CD14-positive monocyte (primary cell): ENCODE measurements at regions not wholly inside any gene's neighbourhood (a gene's known extent, or its start where the extent isn't known, plus 50 kb on each side); places are given as distances from the start of the nearest gene placed in this dataset.

ENCODE experiments used
- DNase-seq, 3 donors: peaks; one replicate each; pipeline ENCODE4 v3.0.0-alpha.2; 2011 to 2022
- H2AFZ ChIP-seq: 2 replicates; pipeline ENCODE4 v1.6.0; 2012; ENCODE audit warnings: mild to moderate bottlenecking, low read depth, low read length, inconsistent platforms; ENCODE audit not compliant: insufficient read depth, poor library complexity, severe bottlenecking
- H3K27ac ChIP-seq, 2 donors: 1 replicate in 1 of 2; 2 replicates in 1 of 2; pipeline ENCODE4 v1.5.1; 2012 to 2013; ENCODE audit warnings: low read length in 2 of 2, control low read depth in 1 of 2, inconsistent platforms in 1 of 2, low read depth in 1 of 2, mild to moderate bottlenecking in 1 of 2
- H3K27me3 ChIP-seq, 2 donors: one replicate each; pipeline versions ENCODE4 v1.6.0 to v1.6.1; 2011 to 2013; ENCODE audit warnings: low read length in 2 of 2; ENCODE audit not compliant: control insufficient read depth in 2 of 2, insufficient read depth in 2 of 2
- H3K36me3 ChIP-seq, 2 donors: replicated peaks in 1 of 2; 1 replicate in 1 of 2; 2 replicates in 1 of 2; pipeline versions ENCODE4 v1.5.1 to v1.6.1; 2012 to 2013; ENCODE audit warnings: low read length in 2 of 2, control low read depth in 1 of 2, inconsistent platforms in 1 of 2, mild to moderate bottlenecking in 1 of 2; ENCODE audit not compliant: insufficient read depth in 2 of 2, control insufficient read depth in 1 of 2
- H3K4me1 ChIP-seq, 2 donors: 1 replicate in 1 of 2; 2 replicates in 1 of 2; pipeline versions ENCODE4 v1.5.1 to v1.6.1; 2012 to 2013; ENCODE audit warnings: low read length in 2 of 2, control low read depth in 1 of 2, inconsistent platforms in 1 of 2, mild to moderate bottlenecking in 1 of 2, moderate library complexity in 1 of 2; ENCODE audit not compliant: insufficient read depth in 2 of 2, control insufficient read depth in 1 of 2
- H3K4me2 ChIP-seq: replicated peaks from 2 replicates; pipeline ENCODE3; 2012; ENCODE audit warnings: low read length, moderate library complexity, mild to moderate bottlenecking; ENCODE audit not compliant: poor library complexity, severe bottlenecking; ENCODE audit errors: extremely low read depth
- H3K4me3 ChIP-seq, 3 experiments: fragments of 200-600 bp in 1 of 3; sonication (generic) in 1 of 3; replicated peaks in 1 of 3; 1 replicate in 2 of 3; 2 replicates in 1 of 3; pipeline ENCODE4 v1.5.1; 2011 to 2013; ENCODE audit warnings: low read length in 3 of 3, mild to moderate bottlenecking in 3 of 3, control low read depth in 2 of 3, low read depth in 2 of 3, inconsistent platforms in 1 of 3, moderate library complexity in 1 of 3
- H3K79me2 ChIP-seq: 2 replicates; pipeline ENCODE4 v1.6.0; 2012; ENCODE audit warnings: mild to moderate bottlenecking, control low read depth, inconsistent platforms, low read length, moderate library complexity; ENCODE audit not compliant: insufficient read depth
- H3K9ac ChIP-seq: 2 replicates; pipeline ENCODE4 v1.6.0; 2017; ENCODE audit warnings: low read length, mild to moderate bottlenecking; ENCODE audit not compliant: insufficient read depth, poor library complexity, severe bottlenecking
- H3K9me3 ChIP-seq, 2 donors: replicated peaks in 1 of 2; 1 replicate in 1 of 2; 2 replicates in 1 of 2; pipeline versions ENCODE4 v1.5.1 to v1.6.1; 2012 to 2013; ENCODE audit warnings: low read length in 2 of 2, control low read depth in 1 of 2; ENCODE audit not compliant: control insufficient read depth in 1 of 2, insufficient read depth in 1 of 2
- H4K20me1 ChIP-seq: 2 replicates; pipeline ENCODE4 v1.6.0; 2012; ENCODE audit warnings: mild to moderate bottlenecking, low read length, control low read depth, moderate library complexity; ENCODE audit not compliant: insufficient read depth
- H3K27ac Mint-ChIP-seq, 7 donors: one replicate each; pipeline ENCODE4 v1.8.0; 2020; ENCODE audit warnings: mild to moderate bottlenecking in 7 of 7, mixed read lengths in 7 of 7, moderate library complexity in 6 of 7, inconsistent platforms in 2 of 7
- H3K27me3 Mint-ChIP-seq, 3 donors: one replicate each; pipeline ENCODE4 v1.8.0; 2021 to 2022; ENCODE audit warnings: low read depth in 3 of 3, mild to moderate bottlenecking in 3 of 3, mixed read lengths in 3 of 3, moderate library complexity in 3 of 3, inconsistent platforms in 1 of 3
- H3K36me3 Mint-ChIP-seq, 2 donors: one replicate each; pipeline ENCODE4 v1.8.0; 2020; ENCODE audit warnings: mixed read lengths in 2 of 2, inconsistent platforms in 1 of 2, mild to moderate bottlenecking in 1 of 2
- H3K4me1 Mint-ChIP-seq: one replicate; pipeline ENCODE4 v1.8.0; 2020; ENCODE audit warnings: mild to moderate bottlenecking, mixed read lengths
- H3K4me3 Mint-ChIP-seq, 2 donors: one replicate each; pipeline ENCODE4 v1.8.0; 2020; ENCODE audit warnings: mild to moderate bottlenecking in 2 of 2, mixed read lengths in 2 of 2, moderate library complexity in 1 of 2
- H3K9me3 Mint-ChIP-seq, 7 donors: one replicate each; pipeline ENCODE4 v1.8.0; 2020 to 2022; ENCODE audit warnings: mixed read lengths in 7 of 7, mild to moderate bottlenecking in 6 of 7, moderate library complexity in 6 of 7, inconsistent platforms in 2 of 7
- CTCF ChIP-seq: fragments of 200-600 bp; IDR thresholded peaks from one replicate; pipeline ENCODE4 v1.8.0; 2022; ENCODE audit warnings: antibody characterized with exemption, mild to moderate bottlenecking
- WGBS: methylation state at CpG from one replicate; pipeline ENCODE4 v1.1.5; 2013; ENCODE audit warnings: missing lambda C conversion rate; ENCODE audit not compliant: insufficient coverage; 5-methylcytosine and 5-hydroxymethylcytosine counted together
- intact Hi-C, 2 donors: fragments of 100-400 bp; cut with micrococcal nuclease; formaldehyde crosslinking; loops; one replicate each; pipeline versions ENCODE4 v1.15.0 to v1.15.1; 2023

- H3K9me3 ChIP-seq, result no peaks in the 10 kb centered on the region
- H3K9me3 Mint-ChIP-seq, result peaks cover 0 to 2% (median 0%) of the 10 kb centered on the region in 7 donors
- H3K27ac ChIP-seq, result no peak overlapping the region
- peaks cover 0 to 2% (median 0%) of the 10 kb centered on the region in 3 donors for H3K27me3 Mint-ChIP-seq
- no peaks in the 10 kb centered on the region for H4K20me1 ChIP-seq
- H3K79me2 ChIP-seq, result no peaks in the 10 kb centered on the region
- H3K4me2 ChIP-seq, result no peak overlapping the region
- DNase-seq, result no peak
- no peak for TF ChIP-seq CTCF
- H3K4me3 ChIP-seq, result no peak overlapping the region
- intact Hi-C loops, result no loop called here
- WGBS, result no CpG with 5 or more reads among the region's 4 CpGs
- H3K36me3 Mint-ChIP-seq, result no peaks in the 10 kb centered on the region
- H3K36me3 ChIP-seq, result no peaks in the 10 kb centered on the region
- no peak overlapping the region for H3K27ac Mint-ChIP-seq
- no peaks in the 10 kb centered on the region for H3K4me1 Mint-ChIP-seq
- H3K4me1 ChIP-seq, result no peaks in the 10 kb centered on the region
- H3K9ac ChIP-seq, result no peak overlapping the region
- no peak overlapping the region for H3K4me3 Mint-ChIP-seq
- H2AFZ ChIP-seq, result no peak overlapping the region
- H3K27me3 ChIP-seq, result no peaks in the 10 kb centered on the region
These were observed 395.7 kb upstream of the FANCL start for GRCh38 chr2:58636872-58637271.

- no peak for TF ChIP-seq CTCF
- DNase-seq, result no peak
- H3K27me3 ChIP-seq, result no peaks in the 10 kb centered on the region
- intact Hi-C loops, result no loop called here
- H3K79me2 ChIP-seq, result no peaks in the 10 kb centered on the region
- no peaks in the 10 kb centered on the region for H3K4me1 Mint-ChIP-seq
- no peak overlapping the region for H3K4me3 Mint-ChIP-seq
- peaks cover 0 to 2% (median 0%) of the 10 kb centered on the region in 7 donors for H3K9me3 Mint-ChIP-seq
- no peaks in the 10 kb centered on the region for H4K20me1 ChIP-seq
- H3K9me3 ChIP-seq, result no peaks in the 10 kb centered on the region
- no peaks in the 10 kb centered on the region for H3K4me1 ChIP-seq
- H2AFZ ChIP-seq, result no peak overlapping the region
- H3K36me3 Mint-ChIP-seq, result no peaks in the 10 kb centered on the region
- H3K27me3 Mint-ChIP-seq, result peaks cover 0 to 2% (median 0%) of the 10 kb centered on the region in 3 donors
- no peak overlapping the region for H3K27ac ChIP-seq
- H3K9ac ChIP-seq, result no peak overlapping the region
- 100% methylated on average over 2 of the region's 5 CpGs for WGBS
- no peak overlapping the region for H3K4me3 ChIP-seq
- no peaks in the 10 kb centered on the region for H3K36me3 ChIP-seq
- no peak overlapping the region for H3K4me2 ChIP-seq
- no peak overlapping the region for H3K27ac Mint-ChIP-seq
These were observed 394.8 kb upstream of the FANCL start for GRCh38 chr2:58635801-58636375.
